BE2C (cell line): ENCODE measurements at regions not wholly inside any gene's neighbourhood (a gene's known extent, or its start where the extent isn't known, plus 50 kb on each side); places are given as distances from the start of the nearest gene placed in this dataset.

ENCODE experiments used
- DNase-seq: peaks from one replicate; pipeline ENCODE4 v3.0.0-alpha.2; 2020
- H3K27me3 ChIP-seq: fragments of 250-450 bp; sonication (Bioruptor Pico); 2 replicates; pipeline ENCODE4 v1.5.1; 2020; ENCODE audit warnings: mild to moderate bottlenecking
- H3K36me3 ChIP-seq: fragments of 250-450 bp; sonication (Bioruptor Pico); 2 replicates; pipeline ENCODE4 v1.5.1; 2020; ENCODE audit warnings: mild to moderate bottlenecking
- H3K4me1 ChIP-seq: fragments of 250-450 bp; sonication (Bioruptor Pico); 2 replicates; pipeline ENCODE4 v1.5.1; 2020
- H3K4me3 ChIP-seq: 2 replicates; pipeline ENCODE4 v1.5.1; 2011; ENCODE audit warnings: low read depth, low read length
- H3K9me3 ChIP-seq: fragments of 250-450 bp; sonication (Bioruptor Pico); 2 replicates; pipeline ENCODE4 v1.5.1; 2020
- CTCF ChIP-seq: IDR thresholded peaks from 2 replicates; pipeline ENCODE4 v1.5.1; 2012; ENCODE audit warnings: mild to moderate bottlenecking, low read depth, low read length

GRCh38 chr6:224350-224749 is 67.9 kb upstream of the DUSP22 start:
- Histone ChIP-seq H3K27me3 (peaks cover 45% of the 10 kb centered on the region), H3K9me3 (no peaks in the 10 kb centered on the region), H3K36me3 (no peaks in the 10 kb centered on the region), H3K4me1 (no peaks in the 10 kb centered on the region), H3K4me3 (no peak overlapping the region)
- DNase-seq, result no peak
- no peak for TF ChIP-seq CTCF

- H3K4me3 ChIP-seq, result no peak overlapping the region
- H3K36me3 ChIP-seq, result no peaks in the 10 kb centered on the region
- H3K4me1 ChIP-seq, result no peaks in the 10 kb centered on the region
- DNase-seq, result no peak
- no peak for TF ChIP-seq CTCF
- H3K27me3 ChIP-seq, result peaks cover 39% of the 10 kb centered on the region
- H3K9me3 ChIP-seq, result no peaks in the 10 kb centered on the region
Measured at GRCh38 chr6:225121-225721, 67.1 kb upstream of the DUSP22 start.

GRCh38 chr6:225907-226306 is 66.4 kb upstream of the DUSP22 start:
- Histone ChIP-seq H3K4me3 (no peak overlapping the region), H3K4me1 (no peaks in the 10 kb centered on the region), H3K36me3 (no peaks in the 10 kb centered on the region), H3K27me3 (peaks cover 36% of the 10 kb centered on the region), H3K9me3 (no peaks in the 10 kb centered on the region)
- no peak for DNase-seq
- no peak for TF ChIP-seq CTCF

GRCh38 chr6:226516-227073 is 65.7 kb upstream of the DUSP22 start:
- Histone ChIP-seq H3K27me3 (peaks cover 29% of the 10 kb centered on the region), H3K4me1 (no peaks in the 10 kb centered on the region), H3K36me3 (no peaks in the 10 kb centered on the region), H3K9me3 (no peaks in the 10 kb centered on the region), H3K4me3 (no peak overlapping the region)
- DNase-seq, result no peak
- no peak for TF ChIP-seq CTCF

GRCh38 chr6:227074-227782 is 65.1 kb upstream of the DUSP22 start:
- Histone ChIP-seq H3K27me3 (peaks cover 23% of the 10 kb centered on the region), H3K36me3 (no peaks in the 10 kb centered on the region), H3K9me3 (no peaks in the 10 kb centered on the region), H3K4me1 (no peaks in the 10 kb centered on the region), H3K4me3 (no peak overlapping the region)
- DNase-seq, result no peak
- TF ChIP-seq CTCF, result no peak

GRCh38 chr6:227812-228338 is 64.4 kb upstream of the DUSP22 start:
- no peak for TF ChIP-seq CTCF
- Histone ChIP-seq H3K9me3 (no peaks in the 10 kb centered on the region), H3K4me3 (no peak overlapping the region), H3K4me1 (no peaks in the 10 kb centered on the region), H3K36me3 (no peaks in the 10 kb centered on the region), H3K27me3 (peaks cover 18% of the 10 kb centered on the region)
- DNase-seq, result no peak
